ENCODE measurements at regions not wholly inside any gene's neighbourhood (a gene's known extent, or its start where the extent isn't known, plus 50 kb on each side); places are given as distances from the start of the nearest gene placed in this dataset.

GRCh38 chr9:80078826-80079225 lies 507.1 kb downstream of the TLE4 start:
- no peaks in the 10 kb centered on the region for H3K27me3 ChIP-seq (ENCODE audit: insufficient read depth, low read depth)
- no peak overlapping the region for H2AFZ ChIP-seq
- intact Hi-C loops (cut with micrococcal nuclease; ENCODE audit: unreplicated experiment): no loop called here
- DNase-seq: no peak
- no peak overlapping the region for H3K27ac ChIP-seq
- H3K4me3 ChIP-seq: no peak overlapping the region
- no TSS peak for BruUV-seq (replicated peaks)
- ChIA-PET CTCF (no interaction called here), POLR2A (ENCODE audit: unreplicated experiment) (interaction anchor here (0.5 kb wide), 1 partner anchor 1546 kb away, joined by 8 read pairs; no protein-coding TSS in a partner anchor)
- no peaks in the 10 kb centered on the region for H3F3A ChIP-seq (ENCODE audit: insufficient read depth, low read depth)
- H3K9me2 ChIP-seq (ENCODE audit: insufficient read depth): no peaks in the 10 kb centered on the region
- no peaks in the 10 kb centered on the region for H3K4me1 ChIP-seq (replicated peaks; ENCODE audit: insufficient read depth)
- no peaks in the 10 kb centered on the region for H3K36me3 ChIP-seq (ENCODE audit: low read depth)
- no peaks in the 10 kb centered on the region for H4K20me1 ChIP-seq (ENCODE audit: insufficient read depth)
- TF ChIP-seq CTCF (conservative IDR thresholded peaks at IDR 0.05) (no peak), EZH2 (IDR thresholded peaks at IDR 0.05; ENCODE audit: low read depth) (no peak)
- H3K9me3 ChIP-seq (ENCODE audit: insufficient read depth, low read depth): no peaks in the 10 kb centered on the region
- no peaks in the 10 kb centered on the region for H3K79me2 ChIP-seq (ENCODE audit: low read depth)
- no peak overlapping the region for H3K4me2 ChIP-seq

- BruUV-seq (replicated peaks): no TSS peak
Measured at GRCh38 chr9:80077059-80077458, 505.3 kb downstream of the TLE4 start.

GRCh38 chr9:80076162-80076561 lies 504.4 kb downstream of the TLE4 start:
- H3F3A ChIP-seq (ENCODE audit: insufficient read depth, low read depth): no peaks in the 10 kb centered on the region
- BruUV-seq (replicated peaks): no TSS peak
- H3K27ac ChIP-seq: no peak overlapping the region
- H3K4me1 ChIP-seq (replicated peaks; ENCODE audit: insufficient read depth): no peaks in the 10 kb centered on the region
- no peak overlapping the region for H3K4me2 ChIP-seq
- H3K27me3 ChIP-seq (ENCODE audit: insufficient read depth, low read depth): no peaks in the 10 kb centered on the region
- intact Hi-C loops (cut with micrococcal nuclease; ENCODE audit: unreplicated experiment): no loop called here
- H2AFZ ChIP-seq: no peak overlapping the region
- DNase-seq: no peak
- ChIA-PET CTCF (no interaction called here), POLR2A (ENCODE audit: unreplicated experiment) (no interaction called here)
- no peaks in the 10 kb centered on the region for H3K79me2 ChIP-seq (ENCODE audit: low read depth)
- no peaks in the 10 kb centered on the region for H3K36me3 ChIP-seq (ENCODE audit: low read depth)
- no peaks in the 10 kb centered on the region for H3K9me3 ChIP-seq (ENCODE audit: insufficient read depth, low read depth)
- no peak overlapping the region for H3K4me3 ChIP-seq
- no peaks in the 10 kb centered on the region for H4K20me1 ChIP-seq (ENCODE audit: insufficient read depth)
- TF ChIP-seq EZH2 (IDR thresholded peaks at IDR 0.05; ENCODE audit: low read depth): no peak
- TF ChIP-seq CTCF (conservative IDR thresholded peaks at IDR 0.05): no peak
- no peaks in the 10 kb centered on the region for H3K9me2 ChIP-seq (ENCODE audit: insufficient read depth)

More at GRCh38 chr9:80077059-80077458, 505.3 kb downstream of the TLE4 start:
- no peaks in the 10 kb centered on the region for H3K9me2 ChIP-seq (ENCODE audit: insufficient read depth)
- H4K20me1 ChIP-seq (ENCODE audit: insufficient read depth): no peaks in the 10 kb centered on the region
- H3K4me3 ChIP-seq: no peak overlapping the region
- no peaks in the 10 kb centered on the region for H3K9me3 ChIP-seq (ENCODE audit: insufficient read depth, low read depth)
- intact Hi-C loops (cut with micrococcal nuclease; ENCODE audit: unreplicated experiment): no loop called here
- no peak overlapping the region for H3K4me2 ChIP-seq
- H3K27ac ChIP-seq: no peak overlapping the region
- no peaks in the 10 kb centered on the region for H3F3A ChIP-seq (ENCODE audit: insufficient read depth, low read depth)
- DNase-seq: no peak
- TF ChIP-seq EZH2 (IDR thresholded peaks at IDR 0.05; ENCODE audit: low read depth) (no peak), CTCF (conservative IDR thresholded peaks at IDR 0.05) (no peak)
- ChIA-PET CTCF (no interaction called here), POLR2A (ENCODE audit: unreplicated experiment) (no interaction called here)
- H3K36me3 ChIP-seq (ENCODE audit: low read depth): no peaks in the 10 kb centered on the region
- H2AFZ ChIP-seq: no peak overlapping the region
- H3K4me1 ChIP-seq (replicated peaks; ENCODE audit: insufficient read depth): no peaks in the 10 kb centered on the region
- H3K27me3 ChIP-seq (ENCODE audit: insufficient read depth, low read depth): no peaks in the 10 kb centered on the region
- H3K79me2 ChIP-seq (ENCODE audit: low read depth): no peaks in the 10 kb centered on the region
